DOHH2 (cell line): ENCODE measurements at regions not wholly inside any gene's neighbourhood (a gene's known extent, or its start where the extent isn't known, plus 50 kb on each side); places are given as distances from the start of the nearest gene placed in this dataset.

ENCODE experiments used
- EZH2phosphoT487 ChIP-seq: fragments of 200-600 bp; sonication (generic); IDR thresholded peaks from 2 replicates; pipeline ENCODE4 v1.6.1; 2017; ENCODE audit warnings: borderline replicate concordance, mild to moderate bottlenecking, antibody characterized with exemption, low read length, moderate library complexity, mixed read lengths
- TF ChIP-seq, protein P1 (sequence below): fragments of 200-600 bp; sonication (generic); IDR thresholded peaks from one replicate; pipeline ENCODE4 v1.5.1; 2014; ENCODE audit warnings: antibody characterized with exemption, mild to moderate bottlenecking, low read depth, low read length; ENCODE audit not compliant: poor library complexity, severe bottlenecking

DNA sequence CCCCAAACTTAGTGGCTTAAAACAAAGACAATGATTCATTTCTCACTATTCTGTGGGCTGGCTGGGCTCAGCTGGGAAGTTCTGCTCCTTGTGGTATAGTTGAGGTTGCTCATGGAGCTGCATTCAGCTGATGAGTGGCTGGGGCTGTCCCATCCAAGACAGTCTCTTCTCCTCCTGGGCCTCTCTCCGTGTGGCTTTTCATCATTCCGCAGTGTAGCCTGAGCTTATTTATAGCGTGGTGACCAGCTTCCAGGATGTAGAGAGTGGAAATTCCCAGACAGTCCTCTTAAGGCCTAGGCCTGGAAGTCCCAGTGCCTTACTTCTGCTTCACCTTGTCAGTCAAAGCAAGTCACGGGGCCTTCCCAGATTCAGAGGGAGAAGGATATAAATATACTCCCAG, 136.7 kb upstream of the DAZL start:
- no peak for TF ChIP-seq EZH2phosphoT487
- TF ChIP-seq, protein P1, sequence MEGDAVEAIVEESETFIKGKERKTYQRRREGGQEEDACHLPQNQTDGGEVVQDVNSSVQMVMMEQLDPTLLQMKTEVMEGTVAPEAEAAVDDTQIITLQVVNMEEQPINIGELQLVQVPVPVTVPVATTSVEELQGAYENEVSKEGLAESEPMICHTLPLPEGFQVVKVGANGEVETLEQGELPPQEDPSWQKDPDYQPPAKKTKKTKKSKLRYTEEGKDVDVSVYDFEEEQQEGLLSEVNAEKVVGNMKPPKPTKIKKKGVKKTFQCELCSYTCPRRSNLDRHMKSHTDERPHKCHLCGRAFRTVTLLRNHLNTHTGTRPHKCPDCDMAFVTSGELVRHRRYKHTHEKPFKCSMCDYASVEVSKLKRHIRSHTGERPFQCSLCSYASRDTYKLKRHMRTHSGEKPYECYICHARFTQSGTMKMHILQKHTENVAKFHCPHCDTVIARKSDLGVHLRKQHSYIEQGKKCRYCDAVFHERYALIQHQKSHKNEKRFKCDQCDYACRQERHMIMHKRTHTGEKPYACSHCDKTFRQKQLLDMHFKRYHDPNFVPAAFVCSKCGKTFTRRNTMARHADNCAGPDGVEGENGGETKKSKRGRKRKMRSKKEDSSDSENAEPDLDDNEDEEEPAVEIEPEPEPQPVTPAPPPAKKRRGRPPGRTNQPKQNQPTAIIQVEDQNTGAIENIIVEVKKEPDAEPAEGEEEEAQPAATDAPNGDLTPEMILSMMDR: no peak
